ENCODE measurements at regions not wholly inside any gene's neighbourhood (a gene's known extent, or its start where the extent isn't known, plus 50 kb on each side); places are given as distances from the start of the nearest gene placed in this dataset.
"Not testable (repeated sequence)": the region's sequence is repeated elsewhere in the genome, so short reads cannot be mapped to it uniquely, and the experiment has no call there.

DNA sequence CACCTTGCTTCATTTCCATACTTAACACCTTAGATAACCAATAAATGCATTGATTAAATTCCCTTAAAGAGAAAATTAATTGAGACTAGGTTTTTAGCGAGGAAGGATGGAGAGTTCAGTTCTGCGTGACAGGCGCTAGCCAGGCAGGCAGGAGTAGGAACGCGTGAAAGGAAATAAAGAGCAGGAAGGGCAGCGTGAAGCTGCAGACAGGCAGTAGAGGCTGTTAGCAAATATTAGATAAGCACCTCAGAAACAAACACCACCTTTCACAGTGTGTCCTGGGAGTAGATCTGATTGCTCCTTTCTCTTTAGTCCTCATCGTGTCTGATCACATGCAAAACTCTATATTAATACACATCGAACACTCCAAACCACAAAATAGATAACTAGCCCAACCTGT, 282.7 kb upstream of the ADGRL2 start:
- no peak for DNase-seq

GRCh38 chr1:81513796-81514354, 286.9 kb upstream of the ADGRL2 start:
- DNase-seq = no peak

- DNase-seq = no peak
Observed at GRCh38 chr1:81512252-81513003, 288.3 kb upstream of the ADGRL2 start.

- no peak for DNase-seq
Observed at GRCh38 chr1:81511281-81511680, 289.5 kb upstream of the ADGRL2 start.

- no peak for DNase-seq
Observed at GRCh38 chr1:81510701-81511100, 290.0 kb upstream of the ADGRL2 start.

- no peak for DNase-seq
Observed at GRCh38 chr1:81509594-81509993, 291.1 kb upstream of the ADGRL2 start.

GRCh38 chr1:81506699-81507098, 294.0 kb upstream of the ADGRL2 start:
- DNase-seq = no peak

GRCh38 chr1:81505831-81506230, 294.9 kb upstream of the ADGRL2 start:
- DNase-seq = no peak

DNA sequence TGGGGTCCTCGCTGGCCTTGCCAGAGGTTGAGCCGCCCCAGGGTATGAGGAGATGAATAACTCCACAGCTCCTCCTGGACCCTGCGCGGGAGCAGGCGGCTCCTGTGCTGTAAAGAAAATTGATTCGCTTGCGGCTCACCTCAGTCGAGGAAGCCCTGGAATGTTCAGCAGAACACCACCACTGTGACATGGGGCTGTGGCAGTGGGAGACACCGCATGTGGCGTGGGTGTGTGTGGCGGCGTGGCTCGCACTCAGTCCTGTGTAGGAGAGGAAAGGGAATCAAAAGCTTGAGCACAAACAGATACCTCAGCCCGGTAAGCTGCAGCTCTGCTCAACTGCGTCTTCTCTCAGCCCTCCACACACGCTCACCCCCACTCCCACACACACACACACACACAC, 295.9 kb upstream of the ADGRL2 start:
- DNase-seq = not testable (repeated sequence)

- DNase-seq = not testable (repeated sequence)
Observed at GRCh38 chr1:81502705-81503104, 298.0 kb upstream of the ADGRL2 start.

- not testable (repeated sequence) for DNase-seq
Observed at GRCh38 chr1:81501485-81501884, 299.2 kb upstream of the ADGRL2 start.

- no peak for DNase-seq
Observed at GRCh38 chr1:81499487-81499886, 301.2 kb upstream of the ADGRL2 start.

DNA sequence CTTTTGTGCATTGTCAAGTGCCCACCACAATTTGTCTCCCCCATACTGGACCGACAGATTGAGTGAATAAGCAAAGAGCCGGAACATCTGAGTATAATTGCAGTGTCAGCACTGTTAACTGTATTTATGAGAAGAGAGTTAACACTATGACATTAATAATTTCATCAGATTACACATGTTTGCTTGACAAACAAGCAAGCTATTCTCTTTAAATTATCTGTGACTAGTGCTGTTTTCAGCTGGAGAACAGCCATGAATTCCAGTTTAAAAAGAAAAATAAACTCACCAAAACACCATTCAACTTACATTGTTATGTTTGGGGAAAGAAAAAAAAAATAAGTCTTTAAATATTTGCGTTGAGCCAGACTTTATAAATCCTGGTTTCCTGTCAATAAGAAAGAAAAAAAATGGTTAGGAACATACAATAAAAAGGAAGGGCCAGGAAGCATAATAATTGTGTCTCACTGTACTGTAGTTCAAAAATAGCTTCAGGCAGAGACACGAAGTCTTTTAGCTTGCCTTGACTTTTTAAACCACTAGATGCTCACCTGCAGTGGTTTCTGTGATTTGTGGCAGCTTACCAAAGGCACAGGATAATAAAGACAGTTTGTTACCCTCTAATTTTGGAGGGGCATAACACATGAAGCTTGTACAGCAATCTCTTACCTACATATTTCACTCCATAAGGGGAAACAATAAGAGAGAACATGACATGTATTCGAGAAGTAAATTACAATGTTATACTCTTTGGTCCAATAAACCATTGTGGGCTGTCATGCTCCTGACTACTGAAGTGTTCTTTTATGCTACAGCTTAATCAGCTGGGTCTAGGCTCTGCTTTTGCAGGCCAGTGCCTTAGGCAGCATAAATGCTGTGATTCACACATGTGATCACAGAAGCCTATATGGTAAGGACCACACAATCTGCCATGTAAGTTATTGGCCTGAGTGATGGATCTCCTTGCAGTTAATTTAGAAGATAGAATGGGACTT, 302.0 kb upstream of the ADGRL2 start:
- no peak for DNase-seq

- no peak for DNase-seq
Observed at GRCh38 chr1:81496349-81496748, 304.4 kb upstream of the ADGRL2 start.

DNA sequence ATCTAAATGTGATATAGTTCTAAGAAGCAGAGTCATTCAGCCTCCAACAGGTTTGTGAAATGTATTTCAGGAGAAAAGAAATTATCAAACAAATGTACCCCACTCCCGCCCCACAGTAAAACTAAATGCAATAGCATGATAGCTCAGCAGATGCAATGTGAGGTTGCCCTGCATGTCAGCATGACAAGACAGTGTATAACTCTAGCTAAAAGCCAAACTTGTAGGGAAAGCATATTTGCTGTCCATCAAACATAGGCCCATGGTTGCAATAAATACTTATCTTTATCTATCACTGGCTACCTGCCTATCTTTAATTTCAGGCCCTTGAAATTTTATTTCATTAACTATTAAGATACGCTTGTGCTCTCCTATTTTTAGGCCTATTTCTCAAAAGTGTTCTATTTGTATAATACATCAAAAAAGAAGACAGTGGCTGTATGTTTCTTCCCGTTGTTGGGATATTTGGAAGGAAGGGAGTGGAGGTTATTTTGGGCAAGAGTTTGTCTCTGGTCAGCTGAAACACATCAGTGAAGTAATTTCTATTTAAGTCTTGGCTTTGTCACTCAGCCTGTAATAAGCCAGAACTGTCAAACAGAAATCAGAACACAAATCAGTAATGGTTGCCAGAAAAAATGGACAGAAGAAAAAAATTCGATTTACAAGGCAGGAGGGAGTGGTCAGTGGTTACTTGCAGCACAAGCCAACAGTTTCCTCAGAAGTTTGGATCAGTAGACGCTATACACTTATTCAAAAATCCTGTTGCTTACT, 307.4 kb upstream of the ADGRL2 start:
- no peak for DNase-seq

DNA sequence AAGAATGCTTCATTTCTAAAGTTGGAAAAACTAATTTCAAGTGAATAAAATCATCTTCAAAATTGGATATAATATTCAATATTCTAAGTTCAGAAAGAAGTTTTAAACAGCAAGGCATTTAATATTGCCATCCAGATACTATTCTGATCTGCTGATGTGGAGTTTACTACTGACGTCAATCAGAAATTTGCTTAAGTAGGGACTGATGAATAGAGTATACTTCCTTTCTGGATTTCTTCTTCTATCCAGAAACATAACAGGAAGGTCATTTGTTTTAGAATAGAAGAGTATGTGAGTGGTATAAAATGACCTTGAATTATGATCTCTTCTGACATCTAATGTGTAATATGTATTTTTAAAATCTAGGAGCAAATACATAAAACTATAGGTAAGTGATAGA, 308.1 kb upstream of the ADGRL2 start:
- no peak for DNase-seq

DNA sequence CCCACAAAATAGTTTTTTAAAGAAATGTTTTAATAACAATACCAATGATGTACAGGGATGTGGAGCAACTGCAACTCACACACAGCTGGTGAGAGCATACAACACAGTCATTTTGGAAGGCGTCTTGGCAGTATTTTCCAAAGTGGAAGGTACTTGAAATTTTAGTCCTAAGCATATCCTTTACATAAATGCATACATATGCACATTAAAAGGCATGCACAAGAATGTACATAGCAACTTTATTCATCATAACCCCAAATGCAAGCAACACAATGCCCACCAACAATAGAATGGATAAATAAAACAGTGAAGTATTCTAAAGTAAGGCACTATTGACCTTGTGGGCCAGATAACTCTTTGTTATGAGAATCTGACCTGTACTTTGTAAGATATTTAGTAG, 310.1 kb upstream of the ADGRL2 start:
- no peak for DNase-seq

DNA sequence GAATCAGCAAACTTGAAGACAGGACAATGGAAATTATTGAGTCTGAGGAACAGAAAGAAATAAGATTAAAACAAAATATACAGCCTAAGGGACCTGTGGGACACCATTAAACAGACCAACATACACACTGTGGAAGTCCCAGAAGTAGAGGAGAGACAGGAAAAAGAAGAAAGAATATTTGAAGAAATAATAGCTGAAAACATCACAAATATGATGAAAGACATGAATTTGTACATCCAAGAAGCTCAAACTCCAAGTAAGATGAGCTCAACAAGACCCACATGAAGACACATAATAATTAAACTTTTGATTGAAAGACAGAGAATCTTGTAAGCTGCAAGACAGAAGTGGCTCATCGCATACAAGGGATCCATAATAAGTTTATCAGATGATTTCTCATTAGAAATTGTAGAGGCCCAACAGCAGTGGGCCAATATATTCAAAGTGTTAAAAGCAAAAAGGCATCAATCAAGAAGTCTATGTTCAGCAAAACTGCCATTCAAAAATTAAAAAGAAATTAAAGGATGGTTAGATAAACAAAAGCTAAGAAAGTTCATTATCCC, 311.3 kb upstream of the ADGRL2 start:
- no peak for DNase-seq

GRCh38 chr1:81484284-81484683, 316.4 kb upstream of the ADGRL2 start:
- no peak for DNase-seq

DNA sequence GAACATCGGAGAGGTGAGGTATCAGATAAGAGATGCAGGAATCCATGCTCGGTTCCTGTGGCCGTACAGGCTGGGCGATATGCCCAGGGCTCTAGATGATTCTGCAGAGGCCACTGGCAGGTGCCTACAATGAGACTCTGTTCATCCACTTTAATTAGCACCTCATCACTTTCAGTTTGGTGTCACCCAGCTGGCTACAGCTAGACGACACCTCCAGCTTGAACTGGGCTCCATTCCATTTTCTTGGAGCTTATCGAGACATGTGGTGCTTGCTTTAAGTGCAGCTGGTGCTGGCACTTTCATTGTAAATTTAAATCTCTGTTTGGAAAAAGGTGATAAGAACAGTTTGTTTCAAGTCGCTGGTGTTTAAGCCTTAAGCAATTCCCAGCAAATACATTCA, 322.5 kb upstream of the ADGRL2 start:
- DNase-seq = no peak

- DNase-seq = no peak
Observed at GRCh38 chr1:81477710-81478109, 323.0 kb upstream of the ADGRL2 start.

DNA sequence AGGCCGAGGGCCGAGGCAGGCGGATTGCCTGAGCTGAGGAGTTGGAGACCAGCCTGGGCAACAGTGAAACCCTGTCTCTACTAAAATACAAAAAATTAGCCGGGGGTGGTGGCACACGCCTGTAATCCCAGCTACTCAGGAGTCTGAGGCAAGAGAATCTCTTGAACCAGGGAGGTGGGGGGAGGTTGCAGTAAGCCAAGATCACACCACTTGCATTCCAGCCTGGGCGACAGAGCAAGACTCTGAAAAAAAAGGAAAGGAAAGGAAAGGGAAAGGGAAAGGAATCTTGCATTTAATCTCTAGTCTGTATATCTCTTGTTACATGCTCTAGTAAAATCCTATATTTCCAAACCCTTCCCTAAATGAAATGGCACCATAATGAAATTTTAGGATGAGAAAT, 328.3 kb upstream of the ADGRL2 start:
- no peak for DNase-seq

DNA sequence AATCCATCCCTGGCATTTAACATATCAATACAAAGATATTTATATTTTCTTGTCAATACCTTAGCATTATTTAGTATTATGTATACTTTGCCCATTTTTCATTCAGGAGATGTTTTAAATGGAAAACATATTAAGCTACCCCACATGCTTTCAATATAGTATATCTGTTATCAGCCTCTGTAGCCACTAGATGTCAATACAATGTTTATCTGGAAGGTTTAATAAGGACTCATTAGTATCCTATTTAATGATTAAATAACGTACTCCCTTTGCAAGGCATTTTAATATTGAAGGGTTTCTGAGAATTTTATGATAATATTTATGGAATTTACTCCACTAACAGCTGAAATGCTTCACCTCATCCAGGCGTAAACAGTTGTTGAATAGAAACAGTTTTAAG, 329.5 kb upstream of the ADGRL2 start:
- DNase-seq = no peak

Data from 8988T (cell line).